ENCODE measurements at regions not wholly inside any gene's neighbourhood (a gene's known extent, or its start where the extent isn't known, plus 50 kb on each side); places are given as distances from the start of the nearest gene placed in this dataset.

GRCh38 chr10:120076996-120077706, 184.6 kb downstream of the SEC23IP start:
- FAIRE-seq = no peak
- Histone ChIP-seq H3K4me3 (ENCODE audit: low read depth, low read length) (no peak overlapping the region), H3K27me3 (ENCODE audit: control insufficient read depth, insufficient read depth, low read length) (no peaks in the 10 kb centered on the region), H3K36me3 (ENCODE audit: control insufficient read depth, insufficient read depth, low read length) (no peaks in the 10 kb centered on the region)
- DNase-seq (ENCODE audit: low read depth) = no peak
- TF ChIP-seq CTCF (IDR thresholded peaks at IDR 0.05; ENCODE audit: insufficient read depth, low read length, severe bottlenecking) = no peak

- no peaks in the 10 kb centered on the region for H3K27me3 ChIP-seq (ENCODE audit: control insufficient read depth, insufficient read depth, low read length)
- no peak for TF ChIP-seq CTCF (IDR thresholded peaks at IDR 0.05; ENCODE audit: insufficient read depth, low read length, severe bottlenecking)
- H3K4me3 ChIP-seq (ENCODE audit: low read depth, low read length) = no peak overlapping the region
- H3K36me3 ChIP-seq (ENCODE audit: control insufficient read depth, insufficient read depth, low read length) = no peaks in the 10 kb centered on the region
- DNase-seq (ENCODE audit: low read depth) (peak; percentile 3), FAIRE-seq (no peak)
Observed at GRCh38 chr10:120077707-120078492, 185.4 kb downstream of the SEC23IP start.

- H3K27me3 ChIP-seq (ENCODE audit: control insufficient read depth, insufficient read depth, low read length) = no peaks in the 10 kb centered on the region
- no peak for DNase-seq (ENCODE audit: low read depth)
- peak; percentile 7 for FAIRE-seq
- H3K4me3 ChIP-seq (ENCODE audit: low read depth, low read length) = no peak overlapping the region
- no peak for TF ChIP-seq CTCF (IDR thresholded peaks at IDR 0.05; ENCODE audit: insufficient read depth, low read length, severe bottlenecking)
- no peaks in the 10 kb centered on the region for H3K36me3 ChIP-seq (ENCODE audit: control insufficient read depth, insufficient read depth, low read length)
Observed at GRCh38 chr10:120085096-120085796, 192.7 kb downstream of the SEC23IP start.

- Histone ChIP-seq H3K4me3 (ENCODE audit: low read depth, low read length) (no peak overlapping the region), H3K36me3 (ENCODE audit: control insufficient read depth, insufficient read depth, low read length) (no peaks in the 10 kb centered on the region), H3K27me3 (ENCODE audit: control insufficient read depth, insufficient read depth, low read length) (no peaks in the 10 kb centered on the region)
- DNase-seq (ENCODE audit: low read depth) = no peak
- no peak for TF ChIP-seq CTCF (IDR thresholded peaks at IDR 0.05; ENCODE audit: insufficient read depth, low read length, severe bottlenecking)
- no peak for FAIRE-seq
Observed at GRCh38 chr10:120086066-120086465, 193.5 kb downstream of the SEC23IP start.

- Histone ChIP-seq H3K27me3 (ENCODE audit: control insufficient read depth, insufficient read depth, low read length) (no peaks in the 10 kb centered on the region), H3K4me3 (ENCODE audit: low read depth, low read length) (no peak overlapping the region), H3K36me3 (ENCODE audit: control insufficient read depth, insufficient read depth, low read length) (no peaks in the 10 kb centered on the region)
- no peak for DNase-seq (ENCODE audit: low read depth)
- TF ChIP-seq CTCF (IDR thresholded peaks at IDR 0.05; ENCODE audit: insufficient read depth, low read length, severe bottlenecking) = no peak
- no peak for FAIRE-seq
Observed at GRCh38 chr10:120087109-120087508, 194.6 kb downstream of the SEC23IP start.

Measured in bronchial epithelial cell (primary cell).